Activated CD8-positive, alpha-beta T cell treated with anti-CD3 and anti-CD28 coated beads for 36 hours (primary cell): ENCODE measurements at regions not wholly inside any gene's neighbourhood (a gene's known extent, or its start where the extent isn't known, plus 50 kb on each side); places are given as distances from the start of the nearest gene placed in this dataset.

ENCODE experiments used
- ATAC-seq: fragments of 200-7000 bp; cut with Tn5 transposase; one replicate; pipeline ENCODE4 v1.10.0; 2021; ENCODE audit warnings: mild to moderate bottlenecking, moderate library complexity
- CTCF ChIA-PET: fragments of 350-600 bp; sonication (Branson Sonifier 250); formaldehyde crosslinking; loops from one replicate; lab custom pipeline; 2021; ENCODE audit warnings: antibody characterized with exemption; lab: Charles Lee
- POLR2A ChIA-PET: fragments of 350-600 bp; sonication (Branson Sonifier 250); formaldehyde crosslinking; loops from one replicate; lab custom pipeline; 2021; ENCODE audit warnings: antibody characterized with exemption; lab: Charles Lee
- DNase-seq: peaks from one replicate; pipeline ENCODE4 v3.0.0-alpha.2; 2020
- H3K27ac Mint-ChIP-seq: one replicate; pipeline ENCODE4 v1.8.0; 2021; ENCODE audit warnings: mild to moderate bottlenecking, mixed read lengths
- H3K27me3 Mint-ChIP-seq: one replicate; pipeline ENCODE4 v1.8.0; 2021; ENCODE audit warnings: mixed read lengths
- H3K36me3 Mint-ChIP-seq: one replicate; pipeline ENCODE4 v1.8.0; 2021; ENCODE audit warnings: low read depth, mixed read lengths
- H3K4me1 Mint-ChIP-seq: one replicate; pipeline ENCODE4 v1.8.0; 2021; ENCODE audit warnings: low read depth, mixed read lengths
- H3K4me3 Mint-ChIP-seq: one replicate; pipeline ENCODE4 v1.8.0; 2021; ENCODE audit warnings: mild to moderate bottlenecking, moderate library complexity, mixed read lengths
- H3K9me3 Mint-ChIP-seq: one replicate; pipeline ENCODE4 v1.8.0; 2021; ENCODE audit warnings: mixed read lengths
- CTCF ChIP-seq: fragments of 200-600 bp; IDR thresholded peaks from one replicate; pipeline ENCODE4 v1.8.0; 2022; ENCODE audit warnings: antibody characterized with exemption, mild to moderate bottlenecking
- intact Hi-C: fragments of 100-400 bp; cut with micrococcal nuclease; formaldehyde crosslinking; loops from one replicate; pipeline ENCODE4 v1.10.0; 2022

- intact Hi-C loops, result no loop called here
- ATAC-seq (no peak), DNase-seq (no peak)
- H3K27me3 Mint-ChIP-seq, result no peaks in the 10 kb centered on the region
- POLR2A ChIA-PET, result no interaction called here
- H3K36me3 Mint-ChIP-seq, result peaks cover 10% of the 10 kb centered on the region
- H3K4me1 Mint-ChIP-seq, result no peaks in the 10 kb centered on the region
- CTCF ChIA-PET, result no interaction called here
- H3K9me3 Mint-ChIP-seq, result peaks cover 10% of the 10 kb centered on the region
- H3K4me3 Mint-ChIP-seq, result no peak overlapping the region
- TF ChIP-seq CTCF, result no peak
- no peak overlapping the region for H3K27ac Mint-ChIP-seq
These were observed 157.5 kb upstream of the TACR1 start for GRCh38 chr2:75356865-75357264.

- H3K27me3 Mint-ChIP-seq, result no peaks in the 10 kb centered on the region
- ChIA-PET POLR2A (no interaction called here), CTCF (no interaction called here)
- H3K36me3 Mint-ChIP-seq, result peaks cover 10% of the 10 kb centered on the region
- H3K4me3 Mint-ChIP-seq, result no peak overlapping the region
- no peak overlapping the region for H3K27ac Mint-ChIP-seq
- H3K4me1 Mint-ChIP-seq, result no peaks in the 10 kb centered on the region
- peaks cover 9% of the 10 kb centered on the region for H3K9me3 Mint-ChIP-seq
- no peak for TF ChIP-seq CTCF
- DNase-seq, result no peak
- intact Hi-C loops, result no loop called here
- ATAC-seq, result no peak
These were observed 153.8 kb upstream of the TACR1 start for GRCh38 chr2:75353131-75353530.

- ChIA-PET CTCF (no interaction called here), POLR2A (no interaction called here)
- ATAC-seq (no peak), DNase-seq (no peak)
- no peak for TF ChIP-seq CTCF
- peaks cover 4% of the 10 kb centered on the region for H3K9me3 Mint-ChIP-seq
- no peaks in the 10 kb centered on the region for H3K4me1 Mint-ChIP-seq
- intact Hi-C loops, result no loop called here
- H3K36me3 Mint-ChIP-seq, result peaks cover 5% of the 10 kb centered on the region
- no peaks in the 10 kb centered on the region for H3K27me3 Mint-ChIP-seq
- no peak overlapping the region for H3K4me3 Mint-ChIP-seq
- H3K27ac Mint-ChIP-seq, result no peak overlapping the region
These were observed 149.0 kb upstream of the TACR1 start for GRCh38 chr2:75348307-75348706.

GRCh38 chr2:75344146-75344545 lies 144.8 kb upstream of the TACR1 start:
- no peak overlapping the region for H3K27ac Mint-ChIP-seq
- CTCF ChIA-PET, result no interaction called here

GRCh38 chr2:75342504-75343175 lies 143.3 kb upstream of the TACR1 start:
- no peak for TF ChIP-seq CTCF
- CTCF ChIA-PET, result no interaction called here
- H3K4me1 Mint-ChIP-seq, result no peaks in the 10 kb centered on the region
- POLR2A ChIA-PET, result no interaction called here
- no peaks in the 10 kb centered on the region for H3K9me3 Mint-ChIP-seq
- H3K27ac Mint-ChIP-seq, result no peak overlapping the region
- DNase-seq (no peak), ATAC-seq (no peak)
- no peaks in the 10 kb centered on the region for H3K27me3 Mint-ChIP-seq
- no peaks in the 10 kb centered on the region for H3K36me3 Mint-ChIP-seq
- intact Hi-C loops, result no loop called here
- H3K4me3 Mint-ChIP-seq, result no peak overlapping the region

More at GRCh38 chr2:75344146-75344545, 144.8 kb upstream of the TACR1 start:
- Mint-ChIP-seq H3K4me3 (no peak overlapping the region), H3K4me1 (no peaks in the 10 kb centered on the region), H3K9me3 (no peaks in the 10 kb centered on the region), H3K27me3 (no peaks in the 10 kb centered on the region), H3K36me3 (no peaks in the 10 kb centered on the region)
- POLR2A ChIA-PET, result no interaction called here
- ATAC-seq (no peak), DNase-seq (no peak)
- TF ChIP-seq CTCF, result no peak
- intact Hi-C loops, result no loop called here
